ENCODE measurements at regions not wholly inside any gene's neighbourhood (a gene's known extent, or its start where the extent isn't known, plus 50 kb on each side); places are given as distances from the start of the nearest gene placed in this dataset.
"Not testable (repeated sequence)": the region's sequence is repeated elsewhere in the genome, so short reads cannot be mapped to it uniquely, and the experiment has no call there.

- not testable (repeated sequence) for H3K4me3 ChIP-seq (ENCODE audit: low read length in 2 of 2); H3K9me3 ChIP-seq (ENCODE audit: control insufficient read depth in 2 of 2, insufficient read depth in 1 of 2, low read length in 1 of 2); H3K27me3 ChIP-seq (ENCODE audit: control insufficient read depth in 2 of 2, insufficient read depth in 1 of 2, low read length in 1 of 2); H3K4me1 ChIP-seq (ENCODE audit: control insufficient read depth in 2 of 2, insufficient read depth in 2 of 2, low read length in 2 of 2); H3K36me3 ChIP-seq (ENCODE audit: control insufficient read depth in 2 of 2, insufficient read depth in 2 of 2, low read length in 1 of 2); H3K27ac ChIP-seq (ENCODE audit: low read depth in 1 of 2, low read length in 1 of 2); DNase-seq (ENCODE audit: low read depth in 6 of 9, low spot score in 9 of 9)
- WGBS = 92% methylated on average over 1 of the region's 3 CpGs
Observed at GRCh38 chr1:146691798-146692197, 246.3 kb upstream of the NBPF12 start.

- H3K36me3 ChIP-seq (ENCODE audit: control insufficient read depth in 2 of 2, insufficient read depth in 2 of 2, low read length in 1 of 2) = not testable (repeated sequence)
Observed at GRCh38 chr1:146688893-146689292, 249.2 kb upstream of the NBPF12 start.

GRCh38 chr1:146686777-146687366 lies 251.3 kb upstream of the NBPF12 start:
- H3K27ac ChIP-seq (ENCODE audit: low read depth in 1 of 2, low read length in 1 of 2); H3K4me1 ChIP-seq (ENCODE audit: control insufficient read depth in 2 of 2, insufficient read depth in 2 of 2, low read length in 2 of 2); H3K36me3 ChIP-seq (ENCODE audit: control insufficient read depth in 2 of 2, insufficient read depth in 2 of 2, low read length in 1 of 2); H3K4me3 ChIP-seq (ENCODE audit: low read length in 2 of 2); H3K27me3 ChIP-seq (ENCODE audit: control insufficient read depth in 2 of 2, insufficient read depth in 1 of 2, low read length in 1 of 2); DNase-seq (ENCODE audit: low read depth in 6 of 9, low spot score in 9 of 9); H3K9me3 ChIP-seq (ENCODE audit: control insufficient read depth in 2 of 2, insufficient read depth in 1 of 2, low read length in 1 of 2): not testable (repeated sequence)
- 78% methylated on average over 4 of the region's 4 CpGs for WGBS

More at GRCh38 chr1:146688893-146689292, 249.2 kb upstream of the NBPF12 start:
- H3K27ac ChIP-seq (ENCODE audit: low read depth in 1 of 2, low read length in 1 of 2); H3K4me3 ChIP-seq (ENCODE audit: low read length in 2 of 2); DNase-seq (ENCODE audit: low read depth in 6 of 9, low spot score in 9 of 9); H3K4me1 ChIP-seq (ENCODE audit: control insufficient read depth in 2 of 2, insufficient read depth in 2 of 2, low read length in 2 of 2); H3K27me3 ChIP-seq (ENCODE audit: control insufficient read depth in 2 of 2, insufficient read depth in 1 of 2, low read length in 1 of 2); H3K9me3 ChIP-seq (ENCODE audit: control insufficient read depth in 2 of 2, insufficient read depth in 1 of 2, low read length in 1 of 2): not testable (repeated sequence)
- 92% methylated on average over 1 of the region's 3 CpGs for WGBS

- H3K4me3 ChIP-seq (ENCODE audit: low read length in 2 of 2); H3K36me3 ChIP-seq (ENCODE audit: control insufficient read depth in 2 of 2, insufficient read depth in 2 of 2, low read length in 1 of 2); DNase-seq (ENCODE audit: low read depth in 6 of 9, low spot score in 9 of 9); H3K27me3 ChIP-seq (ENCODE audit: control insufficient read depth in 2 of 2, insufficient read depth in 1 of 2, low read length in 1 of 2); H3K4me1 ChIP-seq (ENCODE audit: control insufficient read depth in 2 of 2, insufficient read depth in 2 of 2, low read length in 2 of 2); H3K27ac ChIP-seq (ENCODE audit: low read depth in 1 of 2, low read length in 1 of 2); H3K9me3 ChIP-seq (ENCODE audit: control insufficient read depth in 2 of 2, insufficient read depth in 1 of 2, low read length in 1 of 2): not testable (repeated sequence)
- WGBS = 81% methylated on average over 1 of the region's 5 CpGs
Observed at GRCh38 chr1:146683126-146683429, 255.0 kb upstream of the NBPF12 start.

- H3K27ac ChIP-seq (ENCODE audit: low read depth in 1 of 2, low read length in 1 of 2); H3K4me3 ChIP-seq (ENCODE audit: low read length in 2 of 2); H3K36me3 ChIP-seq (ENCODE audit: control insufficient read depth in 2 of 2, insufficient read depth in 2 of 2, low read length in 1 of 2); DNase-seq (ENCODE audit: low read depth in 6 of 9, low spot score in 9 of 9); H3K4me1 ChIP-seq (ENCODE audit: control insufficient read depth in 2 of 2, insufficient read depth in 2 of 2, low read length in 2 of 2); H3K9me3 ChIP-seq (ENCODE audit: control insufficient read depth in 2 of 2, insufficient read depth in 1 of 2, low read length in 1 of 2); H3K27me3 ChIP-seq (ENCODE audit: control insufficient read depth in 2 of 2, insufficient read depth in 1 of 2, low read length in 1 of 2): not testable (repeated sequence)
- 95% methylated on average over 7 of the region's 11 CpGs for WGBS
Observed at GRCh38 chr1:146682227-146683125, 255.6 kb upstream of the NBPF12 start.

- not testable (repeated sequence) for H3K36me3 ChIP-seq (ENCODE audit: control insufficient read depth in 2 of 2, insufficient read depth in 2 of 2, low read length in 1 of 2); H3K4me1 ChIP-seq (ENCODE audit: control insufficient read depth in 2 of 2, insufficient read depth in 2 of 2, low read length in 2 of 2); H3K27me3 ChIP-seq (ENCODE audit: control insufficient read depth in 2 of 2, insufficient read depth in 1 of 2, low read length in 1 of 2); H3K4me3 ChIP-seq (ENCODE audit: low read length in 2 of 2); DNase-seq (ENCODE audit: low read depth in 6 of 9, low spot score in 9 of 9); H3K27ac ChIP-seq (ENCODE audit: low read depth in 1 of 2, low read length in 1 of 2); H3K9me3 ChIP-seq (ENCODE audit: control insufficient read depth in 2 of 2, insufficient read depth in 1 of 2, low read length in 1 of 2)
- 23% methylated on average over 7 of the region's 7 CpGs for WGBS
Observed at GRCh38 chr1:146673729-146674299, 264.3 kb upstream of the NBPF12 start.

GRCh38 chr1:146672608-146673007 lies 265.5 kb upstream of the NBPF12 start:
- H3K4me1 ChIP-seq (ENCODE audit: control insufficient read depth in 2 of 2, insufficient read depth in 2 of 2, low read length in 2 of 2); H3K36me3 ChIP-seq (ENCODE audit: control insufficient read depth in 2 of 2, insufficient read depth in 2 of 2, low read length in 1 of 2); H3K9me3 ChIP-seq (ENCODE audit: control insufficient read depth in 2 of 2, insufficient read depth in 1 of 2, low read length in 1 of 2); DNase-seq (ENCODE audit: low read depth in 6 of 9, low spot score in 9 of 9); H3K27ac ChIP-seq (ENCODE audit: low read depth in 1 of 2, low read length in 1 of 2); H3K4me3 ChIP-seq (ENCODE audit: low read length in 2 of 2); H3K27me3 ChIP-seq (ENCODE audit: control insufficient read depth in 2 of 2, insufficient read depth in 1 of 2, low read length in 1 of 2): not testable (repeated sequence)
- 92% methylated on average over 7 of the region's 7 CpGs for WGBS

- not testable (repeated sequence) for H3K36me3 ChIP-seq (ENCODE audit: control insufficient read depth in 2 of 2, insufficient read depth in 2 of 2, low read length in 1 of 2); H3K4me1 ChIP-seq (ENCODE audit: control insufficient read depth in 2 of 2, insufficient read depth in 2 of 2, low read length in 2 of 2); H3K9me3 ChIP-seq (ENCODE audit: control insufficient read depth in 2 of 2, insufficient read depth in 1 of 2, low read length in 1 of 2); H3K4me3 ChIP-seq (ENCODE audit: low read length in 2 of 2); DNase-seq (ENCODE audit: low read depth in 6 of 9, low spot score in 9 of 9); H3K27ac ChIP-seq (ENCODE audit: low read depth in 1 of 2, low read length in 1 of 2); H3K27me3 ChIP-seq (ENCODE audit: control insufficient read depth in 2 of 2, insufficient read depth in 1 of 2, low read length in 1 of 2)
- 92% methylated on average over 5 of the region's 6 CpGs for WGBS
Observed at GRCh38 chr1:146671588-146671987, 266.5 kb upstream of the NBPF12 start.

- H3K4me1 ChIP-seq (ENCODE audit: control insufficient read depth in 2 of 2, insufficient read depth in 2 of 2, low read length in 2 of 2); H3K36me3 ChIP-seq (ENCODE audit: control insufficient read depth in 2 of 2, insufficient read depth in 2 of 2, low read length in 1 of 2); H3K27me3 ChIP-seq (ENCODE audit: control insufficient read depth in 2 of 2, insufficient read depth in 1 of 2, low read length in 1 of 2); H3K9me3 ChIP-seq (ENCODE audit: control insufficient read depth in 2 of 2, insufficient read depth in 1 of 2, low read length in 1 of 2); H3K27ac ChIP-seq (ENCODE audit: low read depth in 1 of 2, low read length in 1 of 2); H3K4me3 ChIP-seq (ENCODE audit: low read length in 2 of 2); DNase-seq (ENCODE audit: low read depth in 6 of 9, low spot score in 9 of 9): not testable (repeated sequence)
- 90% methylated on average over 10 of the region's 10 CpGs for WGBS
Observed at GRCh38 chr1:146670832-146671566, 267.1 kb upstream of the NBPF12 start.
